Hippocampal formation (tissue), 2 donors: ENCODE measurements at regions not wholly inside any gene's neighbourhood (a gene's known extent, or its start where the extent isn't known, plus 50 kb on each side); places are given as distances from the start of the nearest gene placed in this dataset.

Source experiments
- DNase-seq, 2 donors: peaks; one replicate each; lab custom pipeline; 2025; lab: John Stamatoyannopoulos, UW

GRCh38 chr12:89993632-89994031 is 285.0 kb upstream of the ATP2B1 start:
- no peak for DNase-seq

- DNase-seq: no peak
Observed at GRCh38 chr12:89992668-89993451, 284.2 kb upstream of the ATP2B1 start.

- DNase-seq: no peak
Observed at GRCh38 chr12:89991807-89992590, 283.4 kb upstream of the ATP2B1 start.

GRCh38 chr12:89988188-89988915 is 279.7 kb upstream of the ATP2B1 start:
- DNase-seq: no peak

- no peak for DNase-seq
Observed at GRCh38 chr12:89985935-89986334, 277.3 kb upstream of the ATP2B1 start.

- no peak for DNase-seq
Observed at GRCh38 chr12:89984846-89985245, 276.2 kb upstream of the ATP2B1 start.

- no peak for DNase-seq
Observed at GRCh38 chr12:89983622-89984021, 275.0 kb upstream of the ATP2B1 start.

GRCh38 chr12:89980236-89980635 is 271.6 kb upstream of the ATP2B1 start:
- no peak for DNase-seq

GRCh38 chr12:89977405-89978085 is 268.9 kb upstream of the ATP2B1 start:
- no peak for DNase-seq

GRCh38 chr12:89976866-89977265 is 268.2 kb upstream of the ATP2B1 start:
- no peak for DNase-seq

- no peak for DNase-seq
Observed at GRCh38 chr12:89975574-89975973, 266.9 kb upstream of the ATP2B1 start.

GRCh38 chr12:89971880-89972279 is 263.2 kb upstream of the ATP2B1 start:
- no peak for DNase-seq

- no peak for DNase-seq
Observed at GRCh38 chr12:89970722-89971121, 262.1 kb upstream of the ATP2B1 start.

GRCh38 chr12:89969093-89969492 is 260.5 kb upstream of the ATP2B1 start:
- DNase-seq: no peak

- DNase-seq: no peak
Observed at GRCh38 chr12:89968151-89968700, 259.6 kb upstream of the ATP2B1 start.

GRCh38 chr12:89966495-89967240 is 258.0 kb upstream of the ATP2B1 start:
- DNase-seq: no peak

- DNase-seq: no peak
Observed at GRCh38 chr12:89965993-89966392, 257.4 kb upstream of the ATP2B1 start.

- no peak for DNase-seq
Observed at GRCh38 chr12:89962648-89963047, 254.0 kb upstream of the ATP2B1 start.

- DNase-seq: no peak
Observed at GRCh38 chr12:89960607-89961394, 252.2 kb upstream of the ATP2B1 start.

GRCh38 chr12:89960011-89960507 is 251.4 kb upstream of the ATP2B1 start:
- DNase-seq: no peak
